GM12865 (cell line): ENCODE measurements at regions not wholly inside any gene's neighbourhood (a gene's known extent, or its start where the extent isn't known, plus 50 kb on each side); places are given as distances from the start of the nearest gene placed in this dataset.
A peak's percentile ranks its signal among the peaks of the same experiment; 100 is the strongest.

Source experiments
- DNase-seq: peaks from one replicate; pipeline ENCODE4 v3.0.0; 2010; ENCODE audit warnings: low read depth
- H3K4me3 ChIP-seq: 2 replicates; pipeline ENCODE4 v1.5.1; 2011; ENCODE audit warnings: mild to moderate bottlenecking, low read depth, low read length, control low read depth
- CTCF ChIP-seq: IDR thresholded peaks from 2 replicates; pipeline ENCODE4 v1.5.1; 2011; ENCODE audit warnings: low read length, control low read depth, low read depth, inconsistent platforms; ENCODE audit not compliant: insufficient read depth; ENCODE audit errors: missing control alignments

- TF ChIP-seq CTCF: no peak
- H3K4me3 ChIP-seq: peak overlapping the region; percentile 27
- DNase-seq: peak; percentile 97
These were observed 257.8 kb upstream of the BTG1 start for GRCh38 chr12:92403210-92404175.

- DNase-seq: no peak
- no peak for TF ChIP-seq CTCF
- H3K4me3 ChIP-seq: no peak overlapping the region
These were observed 256.8 kb upstream of the BTG1 start for GRCh38 chr12:92402415-92402814.

- 0 out of 2 replicates have a peak overlapping the region, but pooled peaks have one; percentile 14 for H3K4me3 ChIP-seq
- TF ChIP-seq CTCF: no peak
- DNase-seq: peak; percentile 68
These were observed 254.4 kb upstream of the BTG1 start for GRCh38 chr12:92400006-92400405.

GRCh38 chr12:92398565-92399309 is 253.1 kb upstream of the BTG1 start:
- TF ChIP-seq CTCF: no peak
- peak; percentile 58 for DNase-seq
- H3K4me3 ChIP-seq: no peak overlapping the region

- H3K4me3 ChIP-seq: no peak overlapping the region
- no peak for TF ChIP-seq CTCF
- DNase-seq: no peak
These were observed 251.1 kb upstream of the BTG1 start for GRCh38 chr12:92396647-92397252.

GRCh38 chr12:92395322-92395721 is 249.7 kb upstream of the BTG1 start:
- H3K4me3 ChIP-seq: no peak overlapping the region
- DNase-seq: no peak
- TF ChIP-seq CTCF: no peak
